ENCODE measurements at regions not wholly inside any gene's neighbourhood (a gene's known extent, or its start where the extent isn't known, plus 50 kb on each side); places are given as distances from the start of the nearest gene placed in this dataset.

DNA sequence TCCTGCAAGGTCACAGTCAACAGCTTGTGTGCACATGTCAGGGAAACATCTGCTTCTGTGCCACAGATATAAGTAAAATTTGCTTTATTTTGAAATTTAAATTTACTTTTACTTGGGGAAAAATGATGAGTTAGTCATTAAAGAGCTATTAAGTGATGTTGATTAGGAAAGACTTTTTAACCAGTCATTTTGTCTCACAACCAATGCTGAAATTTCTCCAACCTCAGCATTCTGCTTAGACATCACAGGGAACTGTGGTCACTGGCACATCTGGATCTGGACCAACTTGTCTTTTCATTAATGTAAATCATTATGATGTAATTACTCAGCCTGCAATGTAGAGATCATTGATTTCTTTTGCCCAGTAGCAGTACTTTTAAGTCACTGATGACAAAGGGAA, 301.0 kb downstream of the TTLL7 start:
- H3K36me3 ChIP-seq: no peaks in the 10 kb centered on the region
- no peak for DNase-seq (ENCODE audit: low spot score)
- peaks cover 0 to 18% of the 10 kb centered on the region in 2 donors for H3K4me1 ChIP-seq (ENCODE audit: control insufficient read depth in 1 of 2, low read depth in 2 of 2)
- no peak for ATAC-seq (ENCODE audit: insufficient number of reproducible peaks, low FRiP score, low read depth)
- no peaks in the 10 kb centered on the region for H3K27me3 ChIP-seq (replicated peaks; ENCODE audit: insufficient read depth)
- H3K4me3 ChIP-seq: no peak overlapping the region
- no peaks in the 10 kb centered on the region for H3K9me3 ChIP-seq
- no peak overlapping the region for H3K27ac ChIP-seq
- TF ChIP-seq, protein P1, sequence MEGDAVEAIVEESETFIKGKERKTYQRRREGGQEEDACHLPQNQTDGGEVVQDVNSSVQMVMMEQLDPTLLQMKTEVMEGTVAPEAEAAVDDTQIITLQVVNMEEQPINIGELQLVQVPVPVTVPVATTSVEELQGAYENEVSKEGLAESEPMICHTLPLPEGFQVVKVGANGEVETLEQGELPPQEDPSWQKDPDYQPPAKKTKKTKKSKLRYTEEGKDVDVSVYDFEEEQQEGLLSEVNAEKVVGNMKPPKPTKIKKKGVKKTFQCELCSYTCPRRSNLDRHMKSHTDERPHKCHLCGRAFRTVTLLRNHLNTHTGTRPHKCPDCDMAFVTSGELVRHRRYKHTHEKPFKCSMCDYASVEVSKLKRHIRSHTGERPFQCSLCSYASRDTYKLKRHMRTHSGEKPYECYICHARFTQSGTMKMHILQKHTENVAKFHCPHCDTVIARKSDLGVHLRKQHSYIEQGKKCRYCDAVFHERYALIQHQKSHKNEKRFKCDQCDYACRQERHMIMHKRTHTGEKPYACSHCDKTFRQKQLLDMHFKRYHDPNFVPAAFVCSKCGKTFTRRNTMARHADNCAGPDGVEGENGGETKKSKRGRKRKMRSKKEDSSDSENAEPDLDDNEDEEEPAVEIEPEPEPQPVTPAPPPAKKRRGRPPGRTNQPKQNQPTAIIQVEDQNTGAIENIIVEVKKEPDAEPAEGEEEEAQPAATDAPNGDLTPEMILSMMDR (IDR thresholded peaks at IDR 0.05): no peak

DNA sequence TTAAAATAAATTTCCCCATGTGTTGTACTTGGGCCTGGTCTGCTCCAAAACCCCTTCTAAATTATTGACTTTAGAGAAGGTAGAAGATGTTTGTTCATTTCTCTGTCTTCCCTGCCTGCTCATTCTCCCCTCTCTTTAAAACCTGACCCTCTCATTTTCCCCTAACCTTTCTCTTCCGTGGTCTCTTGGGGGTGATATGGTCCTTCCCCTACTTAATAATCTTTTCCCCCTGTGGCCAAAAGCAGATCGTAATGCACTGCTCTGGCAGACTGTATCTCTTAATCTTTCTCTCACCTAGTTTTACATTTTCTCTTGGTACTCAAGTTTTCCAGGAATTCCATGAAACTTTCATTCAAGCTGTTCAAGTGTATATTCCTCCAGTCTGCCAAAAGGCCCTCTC, 301.7 kb downstream of the TTLL7 start:
- TF ChIP-seq, protein P1 (IDR thresholded peaks at IDR 0.05): no peak
- no peak for DNase-seq (ENCODE audit: low spot score)

DNA sequence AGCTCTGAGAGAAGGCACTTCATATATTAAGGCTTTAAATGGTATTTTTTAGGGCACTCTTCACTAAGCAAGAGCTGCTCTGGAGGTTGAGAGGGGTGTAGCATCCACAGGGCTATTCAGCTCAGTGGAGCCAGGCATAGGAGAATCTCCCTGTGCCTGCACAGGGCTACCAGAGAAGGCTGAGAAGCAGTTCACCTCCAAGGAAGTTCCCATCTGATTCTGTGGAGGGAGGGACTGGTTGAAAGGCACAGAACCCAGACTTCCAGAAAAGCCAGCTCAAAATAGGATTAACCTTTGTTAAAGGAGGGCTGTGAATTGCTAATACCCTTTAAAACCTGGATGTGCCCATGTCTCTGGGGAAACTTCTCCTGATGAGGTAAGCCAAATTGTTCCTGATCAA, 304.5 kb downstream of the TTLL7 start:
- ATAC-seq (ENCODE audit: insufficient number of reproducible peaks, low FRiP score, low read depth) (no peak), DNase-seq (ENCODE audit: low spot score) (no peak)
- Histone ChIP-seq H3K27me3 (replicated peaks; ENCODE audit: insufficient read depth) (no peaks in the 10 kb centered on the region), H3K4me3 (no peak overlapping the region), H3K36me3 (no peaks in the 10 kb centered on the region), H3K27ac (peak overlapping the region; percentile 55 to 72), H3K9me3 (no peaks in the 10 kb centered on the region), H3K4me1 (ENCODE audit: control insufficient read depth in 1 of 2, low read depth in 2 of 2) (peaks cover 5 to 43% of the 10 kb centered on the region in 2 donors)
- TF ChIP-seq, protein P1 (IDR thresholded peaks at IDR 0.05): no peak

More for the DNA sequence above, 301.7 kb downstream of the TTLL7 start:
- Histone ChIP-seq H3K4me1 (ENCODE audit: control insufficient read depth in 1 of 2, low read depth in 2 of 2) (peaks cover 0 to 25% of the 10 kb centered on the region in 2 donors), H3K9me3 (no peaks in the 10 kb centered on the region), H3K27ac (no peak overlapping the region), H3K27me3 (replicated peaks; ENCODE audit: insufficient read depth) (no peaks in the 10 kb centered on the region), H3K36me3 (no peaks in the 10 kb centered on the region), H3K4me3 (no peak overlapping the region)
- ATAC-seq (ENCODE audit: insufficient number of reproducible peaks, low FRiP score, low read depth): no peak

DNA sequence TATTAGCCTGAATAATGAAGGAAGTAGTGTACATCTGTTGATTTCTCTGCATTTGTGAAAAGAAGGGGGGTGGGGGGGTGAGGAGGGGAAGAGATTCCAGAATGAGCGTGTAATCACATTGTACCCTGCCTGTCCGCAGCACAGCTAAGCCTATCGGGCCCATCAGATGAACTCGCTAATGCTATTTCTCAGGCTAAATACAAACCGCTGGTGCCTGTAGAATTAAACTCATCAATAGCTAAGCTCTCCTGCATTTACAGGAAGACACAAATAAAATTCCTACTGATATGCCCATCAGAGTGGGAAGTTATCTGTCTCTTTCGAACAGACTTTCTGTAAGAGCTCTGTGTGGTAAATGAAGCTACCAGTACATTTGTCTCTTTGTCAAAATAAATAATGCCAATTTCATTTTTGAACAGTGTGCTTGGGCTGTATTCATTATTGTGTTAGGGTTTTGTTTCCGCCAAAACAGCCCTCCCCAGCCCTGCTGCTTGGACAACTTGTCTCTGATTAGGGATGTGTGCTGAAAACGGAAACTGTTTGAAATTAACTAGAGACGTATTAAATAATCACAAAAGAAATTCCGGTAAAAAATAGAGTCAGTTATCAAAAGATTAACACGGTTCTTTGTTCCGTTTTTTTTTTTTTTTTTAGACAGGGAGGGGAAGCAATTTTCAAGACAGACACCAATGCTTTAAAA, 305.4 kb downstream of the TTLL7 start:
- H3K36me3 ChIP-seq: no peaks in the 10 kb centered on the region
- H3K4me3 ChIP-seq: peak overlapping the region; percentile 63
- H3K9me3 ChIP-seq: peaks cover 1% of the 10 kb centered on the region
- H3K27me3 ChIP-seq (replicated peaks; ENCODE audit: insufficient read depth): no peaks in the 10 kb centered on the region
- ATAC-seq (ENCODE audit: insufficient number of reproducible peaks, low FRiP score, low read depth) (no peak), DNase-seq (ENCODE audit: low spot score) (no peak)
- peak overlapping the region; percentile 68 to 72 for H3K27ac ChIP-seq
- H3K4me1 ChIP-seq (ENCODE audit: control insufficient read depth in 1 of 2, low read depth in 2 of 2): peaks cover 5 to 44% of the 10 kb centered on the region in 2 donors
- TF ChIP-seq, protein P1 (IDR thresholded peaks at IDR 0.05): no peak

DNA sequence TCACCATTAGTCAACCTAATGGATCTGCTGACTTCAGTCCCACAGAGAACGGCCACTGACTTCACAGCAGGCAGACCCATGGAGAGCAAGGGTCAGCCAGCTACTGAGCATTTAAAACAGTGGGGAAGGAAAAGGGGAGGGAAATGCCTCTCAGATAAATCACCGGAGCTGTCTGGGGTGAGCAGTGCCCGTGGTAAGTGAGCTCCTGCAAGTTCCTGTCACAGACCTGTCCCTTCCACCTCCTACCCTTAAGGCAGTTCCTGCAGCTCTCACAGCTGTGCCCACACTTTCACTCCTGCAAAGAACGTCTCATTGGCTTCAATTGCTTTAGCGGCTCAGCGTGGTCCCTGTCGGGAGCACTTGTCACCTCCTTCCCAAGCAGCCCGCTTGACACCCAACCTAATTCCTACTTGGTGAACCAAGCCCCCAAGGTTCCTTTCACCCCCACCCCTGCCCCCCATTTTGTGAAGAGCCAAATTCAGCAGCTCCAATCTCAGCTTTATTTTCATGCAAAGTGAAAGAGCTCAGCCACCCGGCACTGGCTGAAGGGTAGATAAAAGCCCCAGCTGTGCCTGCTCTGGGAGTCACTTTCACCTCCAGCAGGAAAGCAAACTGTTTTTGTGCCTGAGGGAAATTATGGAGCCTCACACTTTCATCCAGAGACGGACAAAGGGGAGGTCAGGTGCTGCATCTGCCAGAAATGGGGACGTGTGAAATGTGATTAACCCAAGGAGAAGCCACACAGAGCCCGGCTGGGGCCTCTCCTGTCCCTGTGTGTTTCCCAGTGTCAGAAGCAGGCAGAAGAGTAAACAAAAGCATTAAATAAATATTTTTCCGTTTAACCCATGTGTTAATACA, 306.2 kb downstream of the TTLL7 start:
- TF ChIP-seq, protein P1 (IDR thresholded peaks at IDR 0.05): no peak
- Histone ChIP-seq H3K9me3 (peaks cover 4% of the 10 kb centered on the region), H3K36me3 (no peaks in the 10 kb centered on the region), H3K4me1 (ENCODE audit: control insufficient read depth in 1 of 2, low read depth in 2 of 2) (peaks cover 5 to 44% of the 10 kb centered on the region in 2 donors), H3K27me3 (replicated peaks; ENCODE audit: insufficient read depth) (no peaks in the 10 kb centered on the region), H3K27ac (peak overlapping the region; percentile 68 to 72), H3K4me3 (peak overlapping the region; percentile 63)
- ATAC-seq (ENCODE audit: insufficient number of reproducible peaks, low FRiP score, low read depth) (no peak), DNase-seq (ENCODE audit: low spot score) (no peak)

Measured in thoracic aorta (tissue), 2 donors.